Heart left ventricle (tissue), 13 donors: ENCODE measurements at regions not wholly inside any gene's neighbourhood (a gene's known extent, or its start where the extent isn't known, plus 50 kb on each side); places are given as distances from the start of the nearest gene placed in this dataset.

Source experiments
- POLR2A ChIP-seq, 2 donors: fragments of 450-650 bp; IDR thresholded peaks; one replicate each; pipeline ENCODE4 v1.6.1; 2017; ENCODE audit warnings: antibody characterized with exemption in 2 of 2, mild to moderate bottlenecking in 2 of 2, moderate library complexity in 2 of 2
- TF ChIP-seq, protein P1 (sequence below), 12 donors: fragments of 200-600 bp; sonication (generic) in 4 of 12; IDR thresholded peaks; one replicate each; pipeline versions ENCODE4 v1.5.0 to v1.8.0; 2018 to 2022; ENCODE audit warnings: antibody characterized with exemption in 12 of 12, mild to moderate bottlenecking in 5 of 12
- donor health status: ischemic (EF 13 %, LVEDD 7.1; RV severe dilation, severe dysfunction).
- donor health status: DM: no; HTN: yes; CAD: no.
- donor health status: DM: no; HTN: no; CAD: no.
- donor health status: ischemic (EF 25% LVEDD 6.9; RV normal size, moderate dysfunction).
- donor health status: ischemic (EF 25% LVEDD 5.7; RV mildly dilated, moderate dysfunction).
- donor health status: ischemic (EF 35%, LVEDD 5.7; RV mildly dilated, moderate dysfunction).
- donor health status: nonischemic (EF 11% LVEDD 7.7; RV severe dilation, severe dysfunction).
- donor health status: DM: yes; HTN: yes; CAD: no.
- donor health status: PGD.
- donor health status: ischemic (EF 29% LVEDD 5.4; RV normal size, mild dysfunction).
- donor health status: nonischemic (EF 23%, LVEDD 6.1; RV moderate dilation, normal function).

DNA sequence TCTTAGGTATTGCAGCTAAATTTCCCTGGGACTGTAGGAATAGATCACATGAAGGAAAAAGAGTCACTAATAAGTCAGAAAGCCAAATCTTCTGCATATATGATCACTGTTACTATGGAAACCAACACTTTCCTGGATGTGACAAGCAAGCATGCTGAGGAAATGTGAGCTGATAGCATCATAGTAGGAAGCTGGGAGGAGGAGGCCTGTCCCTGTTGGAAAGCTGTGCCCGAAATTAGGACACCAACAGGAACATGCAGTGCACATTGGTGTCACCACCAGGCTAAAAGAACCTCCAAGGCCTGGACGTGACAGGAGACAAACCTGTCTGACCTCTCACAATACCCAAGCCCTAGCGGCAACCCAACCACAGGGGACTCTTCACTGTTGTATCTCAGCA, 181.9 kb upstream of the PCSK2 start:
- TF ChIP-seq POLR2A (IDR thresholded peaks at IDR 0.05) = no peak
- TF ChIP-seq, protein P1, sequence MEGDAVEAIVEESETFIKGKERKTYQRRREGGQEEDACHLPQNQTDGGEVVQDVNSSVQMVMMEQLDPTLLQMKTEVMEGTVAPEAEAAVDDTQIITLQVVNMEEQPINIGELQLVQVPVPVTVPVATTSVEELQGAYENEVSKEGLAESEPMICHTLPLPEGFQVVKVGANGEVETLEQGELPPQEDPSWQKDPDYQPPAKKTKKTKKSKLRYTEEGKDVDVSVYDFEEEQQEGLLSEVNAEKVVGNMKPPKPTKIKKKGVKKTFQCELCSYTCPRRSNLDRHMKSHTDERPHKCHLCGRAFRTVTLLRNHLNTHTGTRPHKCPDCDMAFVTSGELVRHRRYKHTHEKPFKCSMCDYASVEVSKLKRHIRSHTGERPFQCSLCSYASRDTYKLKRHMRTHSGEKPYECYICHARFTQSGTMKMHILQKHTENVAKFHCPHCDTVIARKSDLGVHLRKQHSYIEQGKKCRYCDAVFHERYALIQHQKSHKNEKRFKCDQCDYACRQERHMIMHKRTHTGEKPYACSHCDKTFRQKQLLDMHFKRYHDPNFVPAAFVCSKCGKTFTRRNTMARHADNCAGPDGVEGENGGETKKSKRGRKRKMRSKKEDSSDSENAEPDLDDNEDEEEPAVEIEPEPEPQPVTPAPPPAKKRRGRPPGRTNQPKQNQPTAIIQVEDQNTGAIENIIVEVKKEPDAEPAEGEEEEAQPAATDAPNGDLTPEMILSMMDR (IDR thresholded peaks at IDR 0.05) = no peak
